IMR-90 (cell line): ENCODE measurements at regions not wholly inside any gene's neighbourhood (a gene's known extent, or its start where the extent isn't known, plus 50 kb on each side); places are given as distances from the start of the nearest gene placed in this dataset.

Source experiments
- ATAC-seq: fragments of 200-7000 bp; cut with Tn5 transposase; 2 replicates; pipeline ENCODE4 v1.9.1; 2020; ENCODE audit warnings: low read depth, mild to moderate bottlenecking, moderate library complexity
- BruUV-seq: library from RNA; stranded (reverse); fragments of 400-500 nt; replicated peaks from 2 replicates; lab custom pipeline; 2021; lab: Mats Ljungman, UMichigan
- CTCF ChIA-PET: fragments of 300-600 bp; formaldehyde crosslinking; extraction: SDS; loops from one replicate; lab custom pipeline; 2021; ENCODE audit warnings: antibody characterized with exemption; lab: Yijun Ruan, JAX
- POLR2A ChIA-PET: fragments of 300-600 bp; sonication (Branson Sonifier 250); formaldehyde crosslinking; loops from one replicate; lab custom pipeline; 2022; ENCODE audit warnings: antibody characterized with exemption; ENCODE audit not compliant: unreplicated experiment; lab: Charles Lee
- DNase-seq: peaks from one replicate; pipeline ENCODE4 v3.0.0; 2013
- H2AFZ ChIP-seq: replicated peaks from 2 replicates; pipeline ENCODE3; 2013; ENCODE audit warnings: low read length, mild to moderate bottlenecking; ENCODE audit not compliant: poor library complexity
- H2AK5ac ChIP-seq: 2 replicates; pipeline ENCODE4 v1.6.1; 2013; ENCODE audit warnings: low read depth, low read length, inconsistent platforms
- H2AK9ac ChIP-seq: replicated peaks from 2 replicates; pipeline ENCODE3; 2013; ENCODE audit warnings: mild to moderate bottlenecking, low read depth, low read length, moderate library complexity; ENCODE audit not compliant: poor library complexity
- H2BK120ac ChIP-seq: 2 replicates; pipeline ENCODE4 v1.6.1; 2013; ENCODE audit warnings: low read depth, low read length, inconsistent platforms
- H2BK15ac ChIP-seq: 3 replicates; pipeline ENCODE4 v1.6.1; 2013; ENCODE audit warnings: low read depth, low read length, inconsistent platforms
- H2BK20ac ChIP-seq: 2 replicates; pipeline ENCODE4 v1.6.1; 2013; ENCODE audit warnings: low read depth, mild to moderate bottlenecking, inconsistent platforms, low read length, moderate library complexity
- H2BK5ac ChIP-seq: 2 replicates; pipeline ENCODE4 v1.6.1; 2013; ENCODE audit warnings: mild to moderate bottlenecking, low read depth, low read length, inconsistent platforms; ENCODE audit not compliant: poor library complexity, severe bottlenecking
- H3K14ac ChIP-seq: replicated peaks from 2 replicates; pipeline ENCODE4 v1.6.1; 2013; ENCODE audit warnings: low read depth, low read length, inconsistent platforms
- H3K18ac ChIP-seq: 2 replicates; pipeline ENCODE4 v1.6.1; 2013; ENCODE audit warnings: low read depth, low read length, control low read depth
- H3K23ac ChIP-seq: 2 replicates; pipeline ENCODE4 v1.6.1; 2013; ENCODE audit warnings: low read depth, low read length, inconsistent platforms
- H3K27ac ChIP-seq: 2 replicates; pipeline ENCODE4 v1.5.1; 2013; ENCODE audit warnings: mild to moderate bottlenecking, control low read depth, low read length; ENCODE audit not compliant: insufficient read depth
- H3K27me3 ChIP-seq: 2 replicates; pipeline ENCODE4 v1.6.1; 2013; ENCODE audit warnings: low read length; ENCODE audit not compliant: control insufficient read depth, insufficient read depth
- H3K36me3 ChIP-seq: 2 replicates; pipeline ENCODE4 v1.6.1; 2013; ENCODE audit warnings: low read length, mixed read lengths; ENCODE audit not compliant: control insufficient read depth, insufficient read depth
- H3K4ac ChIP-seq: 2 replicates; pipeline ENCODE4 v1.6.1; 2013; ENCODE audit warnings: low read depth, low read length, inconsistent platforms
- H3K4me1 ChIP-seq: 2 replicates; pipeline ENCODE4 v1.6.1; 2013; ENCODE audit warnings: low read length, mixed read lengths; ENCODE audit not compliant: control insufficient read depth, insufficient read depth
- H3K4me2 ChIP-seq: 2 replicates; pipeline ENCODE4 v1.6.1; 2013; ENCODE audit warnings: low read depth, mild to moderate bottlenecking, control low read depth, low read length, moderate library complexity
- H3K4me3 ChIP-seq: 2 replicates; pipeline ENCODE4 v1.5.1; 2013; ENCODE audit warnings: low read depth, mild to moderate bottlenecking, control low read depth, low read length, moderate library complexity; ENCODE audit not compliant: insufficient read depth
- H3K56ac ChIP-seq: 2 replicates; pipeline ENCODE4 v1.6.1; 2013; ENCODE audit warnings: low read length, inconsistent platforms; ENCODE audit not compliant: insufficient read depth; ENCODE audit errors: extremely low read depth
- H3K79me1 ChIP-seq, 2 experiments: 2 replicates each; pipeline ENCODE4 v1.6.1; 2013; ENCODE audit warnings: low read length in 2 of 2, inconsistent platforms in 1 of 2, low read depth in 1 of 2
- H3K9ac ChIP-seq: 2 replicates; pipeline ENCODE4 v1.6.1; 2013; ENCODE audit warnings: low read depth, low read length, control low read depth
- H3K9me1 ChIP-seq: 2 replicates; pipeline ENCODE4 v1.6.1; 2013; ENCODE audit warnings: low read length, inconsistent platforms; ENCODE audit not compliant: insufficient read depth
- H3K9me3 ChIP-seq: 2 replicates; pipeline ENCODE4 v1.6.1; 2013; ENCODE audit warnings: low read length; ENCODE audit not compliant: control insufficient read depth, insufficient read depth
- H4K20me1 ChIP-seq: 2 replicates; pipeline ENCODE4 v1.6.1; 2013; ENCODE audit warnings: low read length, inconsistent platforms; ENCODE audit not compliant: insufficient read depth
- H4K5ac ChIP-seq: 2 replicates; pipeline ENCODE4 v1.6.1; 2013; ENCODE audit warnings: mild to moderate bottlenecking, low read depth, low read length, control low read depth
- H4K8ac ChIP-seq, 2 experiments: 2 replicates each; pipeline ENCODE4 v1.6.1; 2013; ENCODE audit warnings: low read depth in 2 of 2, low read length in 2 of 2, control low read depth in 1 of 2, inconsistent platforms in 1 of 2
- H4K91ac ChIP-seq: 2 replicates; pipeline ENCODE4 v1.6.1; 2013; ENCODE audit warnings: low read depth, low read length, inconsistent platforms; ENCODE audit not compliant: insufficient read depth
- BHLHE40 ChIP-seq: fragments of 150-350 bp; IDR thresholded peaks from 2 replicates; pipeline ENCODE4 v1.6.1; 2016; ENCODE audit warnings: mild to moderate bottlenecking, low read depth, low read length
- ELK1 ChIP-seq: fragments of 150-350 bp; IDR thresholded peaks from 2 replicates; pipeline ENCODE4 v1.6.1; 2016; ENCODE audit warnings: low read depth, mild to moderate bottlenecking, low read length, moderate library complexity, borderline replicate concordance
- FOS ChIP-seq: fragments of 150-350 bp; IDR thresholded peaks from 2 replicates; pipeline ENCODE4 v1.6.1; 2016; ENCODE audit warnings: low read depth, low read length
- RCOR1 ChIP-seq: IDR thresholded peaks from 2 replicates; pipeline ENCODE4 v1.6.1; 2012; ENCODE audit warnings: mild to moderate bottlenecking, low read length, improper control_type of control experiment; ENCODE audit not compliant: insufficient replicate concordance
- SMC3 ChIP-seq: fragments of 150-350 bp; IDR thresholded peaks from 2 replicates; pipeline ENCODE4 v1.6.1; 2016; ENCODE audit warnings: low read depth, mild to moderate bottlenecking, antibody characterized with exemption, low read length, moderate library complexity
- USF2 ChIP-seq: fragments of 150-350 bp; IDR thresholded peaks from 2 replicates; pipeline ENCODE4 v1.6.1; 2017; ENCODE audit warnings: mild to moderate bottlenecking, antibody characterized with exemption, low read length, low read depth
- WGBS, 2 experiments: methylation state at CpG; one replicate each; pipeline versions ENCODE4 v1.1.5 to v1.1.7; 2013; ENCODE audit warnings: missing lambda C conversion rate in 2 of 2; ENCODE audit not compliant: insufficient read length in 1 of 2; ENCODE audit errors: extremely low coverage in 2 of 2; 5-methylcytosine and 5-hydroxymethylcytosine counted together
- dilution Hi-C: fragments of 300-500 bp; cut with HindIII; formaldehyde crosslinking; loops from one replicate; pipeline ENCODE4 v1.14.3; 2018; ENCODE audit warnings: low sequenced_read_pairs; ENCODE audit not compliant: unreplicated experiment
- in situ Hi-C: fragments of 300-500 bp; cut with MboI; formaldehyde crosslinking; loops from 3 replicates; pipeline ENCODE4 v1.14.3; 2019; ENCODE audit warnings: low sequenced_read_pairs, inconsistent platforms, mixed read lengths
- intact Hi-C: fragments of 100-400 bp; cut with micrococcal nuclease; formaldehyde crosslinking; loops from 2 replicates; pipeline ENCODE4 v1.10.0; 2022

- POLR2A ChIA-PET = no interaction called here
- H4K5ac ChIP-seq = no peak overlapping the region
- intact Hi-C loops = no loop called here
- H3K36me3 ChIP-seq = no peaks in the 10 kb centered on the region
- BruUV-seq = no TSS peak
- H2BK5ac ChIP-seq = no peak overlapping the region
- H3K9ac ChIP-seq = no peak overlapping the region
- no peak overlapping the region for H2AFZ ChIP-seq
- H3K4me1 ChIP-seq = no peaks in the 10 kb centered on the region
- no peak overlapping the region for H3K14ac ChIP-seq
- ATAC-seq (no peak), DNase-seq (no peak)
- TF ChIP-seq ELK1 (no peak), RCOR1 (no peak), USF2 (no peak), BHLHE40 (no peak), SMC3 (no peak), FOS (no peak)
- H3K4me3 ChIP-seq = no peak overlapping the region
- no CpG with 5 or more reads among the region's 2 CpGs for WGBS, 2 experiments
- no peak overlapping the region for H3K23ac ChIP-seq
- no peak overlapping the region for H4K91ac ChIP-seq
- no peak overlapping the region for H3K4me2 ChIP-seq
- no peak overlapping the region for H3K27ac ChIP-seq
- no peak overlapping the region for H2AK9ac ChIP-seq
- no peak overlapping the region for H3K4ac ChIP-seq
- no peak overlapping the region for H3K56ac ChIP-seq
- no peak overlapping the region for H2BK20ac ChIP-seq
- H2BK120ac ChIP-seq = no peak overlapping the region
- H2BK15ac ChIP-seq = no peak overlapping the region
- H3K79me1 ChIP-seq = no peaks in the 10 kb centered on the region
- H3K9me3 ChIP-seq = no peaks in the 10 kb centered on the region
- no peaks in the 10 kb centered on the region for H4K20me1 ChIP-seq
- no peaks in the 10 kb centered on the region for H3K9me1 ChIP-seq
- no peak overlapping the region for H2AK5ac ChIP-seq
- in situ Hi-C loops = no loop called here
- no peaks in the 10 kb centered on the region for H3K27me3 ChIP-seq
- CTCF ChIA-PET = no interaction called here
- dilution Hi-C loops = no loop called here
- H3K18ac ChIP-seq = no peak overlapping the region
- H4K8ac ChIP-seq = no peak overlapping the region
Observed at GRCh38 chr18:44467718-44468117, 213.0 kb upstream of the SETBP1 start.
